GM19395 (cell line): ENCODE measurements at regions not wholly inside any gene's neighbourhood (a gene's known extent, or its start where the extent isn't known, plus 50 kb on each side); places are given as distances from the start of the nearest gene placed in this dataset.
"Not testable (repeated sequence)": the region's sequence is repeated elsewhere in the genome, so short reads cannot be mapped to it uniquely, and the experiment has no call there.

Source experiments
- ATAC-seq: cut with Tn5 transposase; IDR thresholded peaks from one replicate; pipeline ENCODE4 v1.9.1; 2021; ENCODE audit warnings: mild to moderate bottlenecking, moderate library complexity; ENCODE audit not compliant: unreplicated experiment

DNA sequence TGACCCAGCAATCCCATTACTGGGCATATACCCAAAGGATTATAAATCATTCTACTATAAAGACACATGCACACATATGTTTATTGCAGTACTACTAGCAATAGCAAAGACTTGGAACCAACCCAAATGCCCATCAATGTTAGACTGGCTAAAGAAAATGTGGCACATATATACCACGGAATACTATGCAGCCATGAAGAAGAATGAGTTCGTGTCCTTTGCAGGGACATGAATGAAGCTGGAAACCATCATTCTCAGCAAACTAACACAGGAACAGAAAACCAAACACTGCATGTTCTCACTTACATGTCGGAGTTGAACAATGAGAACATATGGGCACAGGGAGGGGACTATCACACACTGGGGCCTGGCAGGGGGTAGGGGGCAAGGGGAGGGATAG lies 183.0 kb downstream of the HACE1 start:
- ATAC-seq, result not testable (repeated sequence)

DNA sequence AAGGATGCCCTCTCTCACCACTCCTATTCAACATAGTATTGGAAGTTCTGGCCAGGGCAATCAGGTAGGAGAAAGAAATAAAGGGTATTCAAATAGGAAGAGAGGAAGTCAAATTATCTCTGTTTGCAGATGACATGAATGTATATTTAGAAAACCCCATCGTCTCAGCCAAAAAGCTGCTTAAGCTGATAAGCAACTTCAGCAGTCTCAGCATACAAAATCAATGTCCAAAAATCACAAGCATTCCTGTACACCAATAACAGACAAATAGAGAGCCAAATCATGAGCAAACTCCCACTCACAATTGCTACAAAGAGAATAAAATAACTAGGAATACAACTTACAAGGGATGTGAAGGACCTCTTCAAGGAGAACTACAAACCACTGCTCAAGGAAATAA lies 184.6 kb downstream of the HACE1 start:
- not testable (repeated sequence) for ATAC-seq

DNA sequence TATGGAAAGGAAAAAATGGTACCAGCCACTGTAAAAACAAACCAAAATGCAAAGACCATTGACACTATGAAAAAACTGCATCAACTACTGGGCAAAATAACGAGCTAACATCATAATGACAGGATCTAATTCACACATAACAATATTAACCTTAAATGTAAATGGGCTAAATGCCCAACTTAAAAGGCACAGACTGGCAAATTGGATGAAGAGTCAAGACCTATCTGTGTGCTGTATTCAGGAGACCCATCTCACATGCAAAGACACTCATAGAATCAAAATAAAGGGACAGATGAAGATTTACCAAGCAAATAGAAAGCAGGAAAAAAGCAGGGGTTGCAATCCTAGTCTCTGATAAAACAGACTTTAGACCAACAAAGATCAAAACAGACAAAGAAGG lies 186.6 kb downstream of the HACE1 start:
- ATAC-seq, result not testable (repeated sequence)

DNA sequence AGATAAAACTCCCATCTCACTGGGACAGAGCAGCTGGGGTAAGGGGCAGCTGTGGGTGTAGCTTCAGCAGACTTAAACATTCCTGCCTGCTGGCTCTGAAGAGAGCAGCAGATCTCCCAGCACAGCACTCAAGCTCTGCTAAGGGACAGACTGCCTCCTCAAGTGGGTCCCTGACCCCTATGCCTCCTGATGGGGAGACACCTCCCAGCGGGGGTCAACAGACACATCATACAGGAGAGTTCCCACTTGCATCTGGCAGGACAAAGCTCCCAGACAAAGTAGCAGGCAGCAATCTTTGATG lies 188.2 kb downstream of the HACE1 start:
- ATAC-seq, result not testable (repeated sequence)

DNA sequence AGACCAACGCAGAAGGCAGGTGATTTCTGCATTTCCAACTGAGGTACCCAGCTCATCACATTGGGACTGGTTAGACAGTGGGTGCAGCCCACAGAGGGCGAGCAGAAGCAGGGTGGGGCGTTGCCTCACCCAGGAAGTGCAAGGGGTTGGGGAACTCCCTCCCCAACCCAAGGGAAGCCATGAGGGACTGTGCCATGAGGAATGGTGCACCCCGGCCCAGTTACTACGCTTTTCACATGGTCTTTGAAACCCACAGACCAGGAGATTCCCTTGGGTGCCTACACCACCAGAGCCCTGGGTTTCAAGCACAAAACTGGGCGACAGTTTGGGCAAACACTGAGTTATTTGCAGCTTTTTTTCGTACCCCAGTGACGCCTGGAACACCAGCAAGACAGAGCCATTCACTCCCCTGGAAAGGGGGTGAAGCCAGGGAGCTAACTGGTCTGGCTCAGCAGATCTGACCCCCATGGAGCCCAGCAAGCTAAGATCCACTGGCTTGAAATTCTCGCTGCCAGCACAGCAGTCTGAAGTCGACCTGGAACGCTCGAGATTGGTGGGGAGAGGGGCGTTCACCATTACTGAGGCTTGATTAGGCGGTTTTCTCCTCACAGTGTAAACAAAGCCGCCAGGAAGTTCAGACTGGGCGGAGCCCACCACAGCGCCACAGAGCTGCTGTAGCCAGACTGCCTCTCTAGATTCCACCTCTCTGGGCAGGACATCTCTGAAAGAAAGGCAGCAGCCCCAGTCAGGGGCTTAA lies 188.7 kb downstream of the HACE1 start:
- ATAC-seq, result not testable (repeated sequence)

DNA sequence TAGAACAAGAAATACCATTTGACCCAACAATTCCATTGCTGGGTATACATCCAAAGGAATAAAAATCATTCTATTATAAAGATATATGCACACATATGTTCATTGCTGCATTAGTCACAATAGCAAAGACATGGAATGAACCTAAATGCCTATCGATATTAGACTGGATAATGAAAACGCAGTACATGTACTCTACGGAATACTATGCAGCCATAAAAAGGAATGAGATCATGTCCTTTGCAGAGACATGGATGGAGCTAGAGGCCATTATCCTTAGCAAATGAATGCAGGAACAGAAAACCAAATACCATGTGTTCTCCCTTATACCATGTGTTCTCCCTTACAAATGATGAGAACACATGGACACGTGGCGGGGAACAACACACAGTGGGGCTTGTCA lies 190.2 kb downstream of the HACE1 start:
- ATAC-seq, result no peak

DNA sequence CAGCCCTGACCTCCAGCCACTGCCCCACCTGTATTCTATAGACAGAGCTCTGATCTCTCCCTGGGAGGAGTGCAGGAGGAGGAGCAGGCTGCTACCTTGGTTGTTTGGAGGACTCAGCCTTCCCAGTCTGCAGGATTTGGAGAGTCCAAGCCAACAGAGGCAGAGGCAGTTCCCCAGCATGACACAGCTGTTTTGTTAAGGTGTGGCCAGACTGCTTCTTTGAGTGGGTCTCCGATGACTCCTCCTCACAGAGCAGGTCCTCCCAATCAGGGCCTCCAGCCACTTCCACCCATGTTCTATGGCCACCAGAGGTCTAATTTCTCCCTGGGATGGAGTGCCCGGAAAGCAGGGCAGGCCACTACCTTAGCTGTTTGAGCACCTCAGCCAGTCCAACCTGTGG lies 203.5 kb downstream of the HACE1 start:
- no peak for ATAC-seq

DNA sequence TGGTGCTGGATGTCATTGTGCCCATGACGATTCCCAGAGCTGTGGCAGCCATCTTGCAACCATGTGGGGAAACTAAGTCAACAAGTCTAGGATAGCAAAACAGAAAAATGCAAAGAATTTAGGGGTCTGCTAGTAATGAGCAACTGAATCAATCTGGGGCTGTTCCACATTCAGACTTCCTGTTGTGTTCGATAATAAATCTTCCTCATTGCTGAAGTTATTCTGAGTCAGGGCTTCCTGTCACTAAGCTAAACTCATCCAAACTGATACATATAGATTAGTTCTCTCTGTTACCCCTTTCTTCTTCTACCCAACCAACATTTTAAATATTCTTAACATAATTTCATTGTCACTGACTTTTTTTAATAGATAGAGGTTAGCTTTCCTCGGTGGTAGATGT lies 205.9 kb downstream of the HACE1 start:
- ATAC-seq, result no peak

DNA sequence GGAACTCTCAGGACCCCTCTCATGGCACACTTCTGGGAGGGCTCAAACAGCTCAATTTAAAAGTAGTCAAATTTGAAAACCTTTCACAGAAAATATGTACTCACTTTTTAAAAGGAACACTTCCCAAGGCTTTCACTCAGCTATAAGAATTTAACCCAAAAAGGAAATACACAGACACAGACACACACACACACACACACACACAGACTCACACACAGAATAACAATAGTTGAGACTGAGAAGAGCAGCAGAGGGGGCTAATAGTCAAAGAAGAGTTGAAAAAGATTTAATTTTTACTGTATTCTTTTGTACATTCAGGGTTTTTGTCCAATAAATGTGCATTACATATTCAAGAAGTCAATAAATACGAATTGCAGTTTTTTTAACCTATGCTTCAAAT lies 211.4 kb downstream of the HACE1 start:
- no peak for ATAC-seq

DNA sequence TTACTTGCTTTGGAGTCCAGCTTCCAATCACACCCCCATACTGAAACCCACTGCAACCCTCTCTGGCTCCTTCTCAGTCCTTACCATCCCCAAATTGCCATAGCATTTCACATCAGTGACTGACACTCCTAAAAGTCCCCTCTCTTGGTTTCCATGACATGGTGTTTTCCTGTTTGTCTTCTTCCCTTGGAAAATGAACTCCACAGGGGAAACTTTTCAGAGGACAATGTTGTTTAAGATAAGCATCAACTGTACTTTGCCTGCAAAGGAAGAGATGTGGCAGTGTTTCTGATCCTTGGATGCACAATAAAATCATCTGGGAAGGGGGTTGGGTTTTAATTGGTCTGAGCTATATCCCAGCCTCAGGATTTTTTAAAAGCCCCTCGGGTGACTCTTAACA lies 214.9 kb downstream of the HACE1 start:
- ATAC-seq, result no peak

DNA sequence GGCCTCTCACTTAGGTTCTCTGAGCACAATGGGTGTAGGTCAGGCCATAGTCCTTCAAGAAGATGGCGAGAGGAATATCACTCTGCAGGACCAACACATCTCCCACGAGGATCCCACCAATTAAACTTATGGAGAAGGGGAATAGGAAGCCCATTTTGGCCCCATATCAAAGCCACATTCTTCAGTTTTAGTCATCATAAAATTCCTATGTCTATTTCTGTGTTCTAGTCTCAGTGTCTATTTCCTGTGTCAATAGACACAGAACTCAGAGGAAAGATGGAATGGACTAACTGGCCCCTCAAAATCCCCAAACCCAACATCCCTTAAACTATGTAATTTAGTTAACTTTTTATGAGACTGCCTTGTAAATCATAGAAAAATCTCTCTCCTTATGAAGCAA lies 216.8 kb downstream of the HACE1 start:
- ATAC-seq, result no peak

DNA sequence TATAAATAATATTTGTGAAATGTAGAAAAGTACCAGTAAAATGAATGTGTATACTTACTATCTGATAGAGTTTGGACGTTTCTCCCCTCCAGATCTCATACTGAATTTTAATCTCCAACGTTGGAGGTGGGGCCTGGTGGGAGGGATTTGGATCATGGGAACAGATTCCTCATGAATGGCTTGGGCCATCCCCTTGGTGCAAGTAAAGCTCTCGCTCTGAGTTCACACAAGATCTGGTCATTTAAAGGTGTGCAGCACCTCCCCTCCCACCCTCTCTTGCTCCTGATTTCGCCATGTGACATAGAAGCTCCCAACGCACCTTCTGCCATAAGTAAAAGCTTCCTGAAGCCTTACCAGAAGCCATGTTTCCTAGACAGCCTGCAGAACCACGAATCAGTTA lies 219.0 kb downstream of the HACE1 start:
- ATAC-seq, result no peak

DNA sequence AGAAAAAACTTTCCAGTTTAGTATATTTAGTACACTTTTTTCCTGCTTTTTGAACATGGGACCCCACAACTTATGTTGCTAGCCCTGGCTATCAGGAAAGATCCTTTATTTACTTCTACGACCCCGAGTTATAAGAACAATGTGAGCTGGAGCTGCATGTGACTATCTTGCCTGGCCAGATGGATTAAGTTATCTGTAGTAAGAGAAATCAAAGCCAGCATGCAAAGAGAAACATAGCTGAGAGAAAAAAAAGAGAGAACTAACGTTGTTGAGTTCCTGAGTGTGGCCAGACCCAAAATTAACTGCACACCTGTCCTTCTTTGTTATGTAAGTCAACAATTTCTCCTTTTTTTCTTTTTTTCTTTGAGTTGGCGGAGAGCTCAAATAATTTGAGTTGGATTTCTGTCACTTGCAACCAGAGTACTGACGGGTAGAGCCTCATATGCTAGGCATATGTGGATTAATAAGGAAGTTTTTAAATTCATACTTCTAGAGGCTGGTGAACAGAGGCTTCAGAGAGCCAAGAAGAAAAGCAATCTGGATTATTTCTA lies 219.5 kb downstream of the HACE1 start:
- no peak for ATAC-seq

DNA sequence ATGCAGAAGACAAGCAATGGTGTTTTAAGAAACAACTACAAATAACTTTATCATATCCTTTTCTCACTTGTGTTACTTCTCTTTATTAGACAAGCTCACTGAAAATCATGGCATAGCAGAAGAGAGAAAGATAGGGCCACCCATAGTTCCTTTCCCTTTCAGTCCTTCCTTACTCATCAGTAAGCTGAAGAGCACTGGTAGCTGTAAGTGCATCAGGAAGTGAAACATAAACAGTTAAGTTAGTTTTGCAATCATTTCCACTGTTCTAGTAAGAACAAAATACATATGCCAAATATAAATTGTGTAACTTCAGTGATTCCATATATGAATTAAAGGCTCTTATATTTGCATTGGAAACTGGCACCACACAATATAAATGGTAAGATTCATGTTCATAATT lies 220.1 kb downstream of the HACE1 start:
- peak; percentile 97 for ATAC-seq

DNA sequence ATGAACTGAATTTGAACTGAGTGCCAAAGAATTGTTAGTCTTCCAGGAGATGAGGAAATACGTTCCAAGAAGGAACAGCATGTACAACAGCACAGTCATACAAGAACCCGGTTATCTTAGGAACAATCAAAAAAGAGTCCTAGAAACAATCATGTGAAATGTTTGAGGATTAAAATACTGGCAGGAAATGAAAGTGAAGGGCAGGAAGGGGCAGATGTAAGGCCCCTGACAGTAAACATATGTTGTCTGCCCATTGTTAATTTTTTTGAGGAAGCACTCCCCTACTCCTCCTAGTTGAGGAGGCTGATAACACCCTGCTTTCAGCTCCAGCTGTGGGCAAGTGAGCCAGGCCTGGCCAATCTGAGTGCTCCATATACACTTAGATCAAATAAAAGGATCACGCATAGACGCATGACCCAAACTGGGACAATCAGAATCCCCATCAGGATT lies 220.9 kb downstream of the HACE1 start:
- ATAC-seq, result no peak

DNA sequence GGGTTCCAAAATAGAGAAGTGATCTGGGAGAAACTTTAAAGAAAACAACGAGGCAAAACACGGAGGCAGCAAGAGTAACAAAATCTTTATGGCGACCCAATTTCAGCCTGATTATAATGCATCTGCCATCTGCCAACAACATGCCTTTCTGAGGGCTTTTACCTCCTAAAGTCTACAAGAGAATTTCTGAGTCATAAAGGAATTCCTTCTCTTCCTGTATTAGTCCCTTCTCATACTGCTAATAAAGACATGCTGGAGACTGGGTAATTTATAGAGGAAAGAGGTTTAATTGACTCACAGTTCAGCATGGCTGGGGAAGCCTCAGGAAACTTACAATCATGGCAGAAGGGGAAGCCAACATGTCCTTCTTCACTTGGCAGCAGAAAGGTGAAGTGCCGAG lies 226.6 kb downstream of the HACE1 start:
- no peak for ATAC-seq

DNA sequence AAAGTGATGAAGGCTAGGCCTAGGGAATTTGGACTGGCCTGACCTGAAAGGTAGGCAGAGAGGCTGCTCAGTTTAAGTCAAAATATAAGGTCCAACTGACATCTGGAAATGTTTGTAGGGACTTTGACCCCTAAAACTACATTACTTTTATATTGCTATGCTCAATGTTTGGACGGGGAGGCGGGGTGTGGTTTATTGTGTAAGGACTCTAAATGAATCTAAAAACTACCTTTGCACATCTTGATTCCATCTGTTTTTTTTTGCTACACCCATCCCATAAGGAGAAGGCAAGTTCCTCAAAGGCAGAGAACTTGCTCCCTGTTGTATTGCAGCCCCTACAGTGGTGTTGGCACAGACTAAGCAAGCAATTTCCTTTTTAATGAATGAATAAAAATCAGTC lies 227.1 kb downstream of the HACE1 start:
- no peak for ATAC-seq

DNA sequence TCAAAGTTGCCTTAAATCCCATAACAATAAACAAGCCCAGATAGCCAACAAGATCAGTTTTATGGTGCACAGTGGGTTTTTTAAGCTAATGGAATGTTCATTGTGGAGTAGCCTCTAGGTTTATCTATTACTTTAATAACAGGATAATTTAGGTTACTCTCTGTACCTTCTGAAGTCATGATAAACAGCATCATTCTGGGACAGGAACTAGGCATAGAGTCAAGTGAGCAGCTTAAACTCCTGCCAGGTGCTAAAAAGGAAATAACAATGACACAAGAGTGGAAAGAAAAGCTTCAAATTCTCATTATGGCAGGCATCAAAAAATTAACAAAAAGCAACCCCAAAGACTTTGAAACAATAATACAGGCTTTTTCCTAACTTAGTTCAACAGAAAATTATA lies 228.8 kb downstream of the HACE1 start:
- ATAC-seq, result no peak

DNA sequence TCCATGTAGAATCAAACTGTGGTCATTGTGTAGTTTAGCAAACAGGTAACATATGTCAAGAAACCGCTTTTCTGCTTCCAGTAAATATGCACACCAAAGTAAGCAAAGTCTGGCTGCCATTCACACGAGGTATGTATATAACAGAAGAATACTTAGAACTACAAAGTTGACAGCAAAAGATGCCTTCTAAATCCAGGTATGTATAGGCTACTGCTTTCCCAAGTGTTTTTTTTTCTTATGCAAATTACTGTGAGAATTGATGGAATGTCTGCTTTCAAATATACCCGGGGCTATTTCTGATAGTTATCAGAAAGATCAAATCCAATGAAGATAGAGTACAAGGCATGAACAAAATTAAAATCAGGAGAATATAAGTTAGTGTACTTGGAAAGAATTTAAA lies 229.2 kb downstream of the HACE1 start:
- no peak for ATAC-seq

DNA sequence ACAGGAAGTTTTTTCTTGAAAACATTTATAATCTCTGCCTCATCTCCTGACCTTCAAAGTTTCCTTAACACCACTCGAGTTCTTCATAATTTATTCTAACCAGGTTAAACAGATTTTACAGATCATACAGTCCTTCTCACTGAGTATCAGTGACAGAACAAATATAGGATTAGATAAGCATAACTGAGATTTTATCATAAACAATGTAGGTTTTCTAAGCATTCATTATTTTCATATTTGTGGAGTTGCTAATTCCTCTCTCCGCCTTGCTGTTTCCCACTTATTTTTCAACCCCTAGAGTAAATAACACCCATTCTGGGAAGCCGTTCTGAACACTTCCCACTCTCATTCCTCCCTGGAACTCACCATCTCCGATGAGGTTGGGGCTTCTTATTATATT lies 229.9 kb downstream of the HACE1 start:
- ATAC-seq, result no peak

DNA sequence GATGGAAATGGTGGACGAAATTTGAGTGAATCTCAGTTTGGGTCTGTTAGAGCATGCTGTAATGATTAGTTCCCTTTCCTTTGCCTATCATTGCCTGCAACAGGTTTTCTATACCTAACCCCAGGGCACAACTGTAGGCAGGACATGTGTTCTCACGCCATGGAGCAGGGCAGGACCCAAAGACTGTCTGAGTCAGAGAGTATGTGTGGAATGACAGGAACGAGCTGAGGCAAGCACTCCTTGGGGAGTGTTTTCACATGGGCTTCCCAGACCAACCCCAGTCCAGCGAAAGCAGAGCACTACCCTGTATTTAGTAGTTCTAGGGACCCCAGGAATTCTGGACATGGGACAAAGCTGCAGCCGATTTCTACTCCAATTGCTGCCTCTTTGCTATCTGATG lies 234.2 kb downstream of the HACE1 start:
- no peak for ATAC-seq

DNA sequence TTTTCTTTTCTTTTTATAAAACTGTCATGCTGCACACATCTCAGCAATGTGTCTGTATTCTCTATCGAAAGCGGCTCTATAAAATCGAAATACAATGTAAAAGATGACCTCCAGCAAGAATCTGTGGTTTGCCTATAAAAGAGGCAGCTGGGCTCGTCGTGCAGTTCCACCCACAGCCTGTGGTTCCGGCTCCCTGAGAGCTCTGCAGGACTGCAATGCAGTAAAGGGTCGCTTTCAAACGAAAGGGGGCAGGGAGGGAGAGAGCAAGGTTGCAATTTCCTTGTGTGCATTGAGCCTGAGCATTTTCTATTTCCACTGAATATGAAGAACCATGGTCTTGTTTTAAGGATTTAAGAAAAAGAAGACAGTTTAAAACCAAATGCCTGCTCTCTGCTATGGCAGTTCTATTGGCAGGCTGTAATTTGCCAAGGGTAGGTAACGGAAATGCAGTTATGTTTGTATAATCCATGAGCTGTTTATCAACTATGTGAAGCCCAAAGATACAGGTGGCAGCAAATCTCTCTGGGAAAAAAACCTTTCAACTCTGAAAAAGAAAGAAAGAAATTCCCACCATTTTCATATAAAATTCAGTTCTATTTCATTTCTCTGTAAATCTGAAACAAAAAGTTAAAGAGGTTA lies 236.5 kb downstream of the HACE1 start:
- ATAC-seq, result peak; percentile 49

DNA sequence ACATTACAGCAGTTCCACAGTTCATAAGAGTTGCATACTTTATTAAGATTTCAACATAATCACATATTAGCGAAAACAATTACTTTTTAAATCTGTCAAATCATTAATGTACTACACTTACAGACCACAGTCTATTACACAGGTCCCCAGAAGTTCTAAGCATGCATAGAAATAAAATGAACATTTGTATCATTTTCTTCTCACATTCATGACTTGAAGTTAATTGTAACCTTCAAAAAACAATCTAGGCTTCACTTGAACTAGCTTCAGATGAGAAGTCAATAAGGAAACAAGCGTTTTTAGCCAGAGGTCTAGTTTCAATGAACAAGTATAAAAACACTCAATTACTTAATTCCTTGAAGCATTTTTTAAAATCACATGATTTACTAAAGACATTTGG lies 238.3 kb downstream of the HACE1 start:
- ATAC-seq, result no peak
